Stimulated activated naive CD4-positive, alpha-beta T cell treated with Interleukin-2 at 50 U/mL for 16 hours (primary cell): ENCODE measurements at regions not wholly inside any gene's neighbourhood (a gene's known extent, or its start where the extent isn't known, plus 50 kb on each side); places are given as distances from the start of the nearest gene placed in this dataset.
"Not testable (repeated sequence)": the region's sequence is repeated elsewhere in the genome, so short reads cannot be mapped to it uniquely, and the experiment has no call there.

Experiments used
- DNase-seq: peaks from one replicate; lab custom pipeline; 2025; lab: John Stamatoyannopoulos, UW

DNA sequence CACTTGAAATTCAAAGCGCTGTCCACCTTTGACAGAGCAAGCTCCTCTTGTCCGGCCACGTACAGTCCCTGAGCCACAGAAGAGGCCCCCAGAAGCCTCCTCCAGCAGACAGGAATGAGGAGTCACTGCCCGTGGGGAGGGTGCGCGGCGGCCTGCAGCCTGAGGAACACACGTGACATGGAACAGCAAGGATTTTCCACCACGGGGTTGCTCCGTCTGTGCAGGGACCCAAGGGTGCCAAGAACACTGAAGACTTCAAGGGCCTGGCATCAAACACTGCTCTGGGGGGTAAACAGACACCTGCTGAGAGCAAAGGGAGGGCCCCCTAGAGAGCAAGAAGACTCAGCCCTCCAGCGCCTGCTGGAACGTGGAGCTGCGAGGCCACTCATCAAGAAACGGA is 237.9 kb upstream of the SGCG start:
- not testable (repeated sequence) for DNase-seq

DNA sequence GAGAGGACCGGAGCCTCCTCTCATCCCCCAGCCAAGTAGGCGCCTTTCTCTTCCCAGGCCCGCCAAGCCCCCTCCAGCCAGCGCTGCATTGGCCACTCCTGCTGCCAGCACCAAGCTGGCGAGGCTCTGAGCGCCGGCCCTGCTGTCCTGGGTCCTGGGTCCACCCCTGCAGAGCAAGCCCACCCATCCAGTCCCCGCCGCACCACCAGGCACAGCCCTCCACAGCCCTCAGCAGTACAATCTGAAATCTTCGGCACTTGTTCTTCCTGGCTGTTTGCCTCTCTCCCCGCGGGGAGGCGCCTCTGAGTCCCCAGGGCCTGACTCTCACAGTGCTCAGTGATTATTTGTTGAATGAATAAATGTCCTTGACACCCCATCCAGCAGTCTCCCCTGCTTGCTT is 236.4 kb upstream of the SGCG start:
- DNase-seq = no peak

DNA sequence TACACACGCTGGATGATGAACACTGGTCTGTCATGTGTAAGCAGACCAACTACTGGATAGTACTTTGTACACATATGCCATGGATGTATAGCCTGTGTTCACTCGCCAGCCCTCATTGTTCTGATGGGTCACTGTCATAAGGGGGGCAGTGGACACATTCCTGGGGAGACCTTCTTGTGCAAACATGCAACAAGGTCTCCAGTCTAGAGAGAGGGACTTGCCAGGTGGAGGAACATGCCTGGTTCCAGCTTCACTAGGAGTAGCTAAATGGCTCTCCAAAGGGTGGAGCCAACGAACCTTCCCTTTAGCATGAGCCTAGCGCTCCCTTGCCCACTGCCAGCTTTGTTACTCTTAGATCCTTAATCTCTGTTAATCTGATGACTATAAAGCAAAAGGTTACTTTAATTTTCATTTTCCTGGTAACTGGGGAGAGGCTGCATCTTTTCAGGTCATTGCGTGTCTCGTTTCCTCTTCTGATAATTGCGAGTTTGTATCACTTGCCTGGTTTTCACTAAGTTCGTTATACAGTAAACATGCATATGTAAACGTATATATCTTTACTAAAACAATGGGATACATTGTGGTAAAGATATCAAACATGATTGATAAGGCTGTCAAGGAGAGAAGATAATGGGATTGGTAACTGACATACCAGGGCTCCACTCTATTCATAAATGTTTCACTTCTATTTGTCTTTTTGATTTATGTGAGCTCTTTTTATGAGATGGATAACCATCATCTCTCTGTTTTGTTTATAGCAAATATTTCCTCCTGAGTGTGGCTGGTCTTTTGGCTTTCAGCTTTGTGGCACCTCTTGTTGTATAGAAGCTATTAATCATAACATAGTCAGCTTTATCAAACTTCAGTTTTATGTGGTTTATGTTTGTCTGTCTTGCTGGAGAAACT is 235.2 kb upstream of the SGCG start:
- DNase-seq = no peak

DNA sequence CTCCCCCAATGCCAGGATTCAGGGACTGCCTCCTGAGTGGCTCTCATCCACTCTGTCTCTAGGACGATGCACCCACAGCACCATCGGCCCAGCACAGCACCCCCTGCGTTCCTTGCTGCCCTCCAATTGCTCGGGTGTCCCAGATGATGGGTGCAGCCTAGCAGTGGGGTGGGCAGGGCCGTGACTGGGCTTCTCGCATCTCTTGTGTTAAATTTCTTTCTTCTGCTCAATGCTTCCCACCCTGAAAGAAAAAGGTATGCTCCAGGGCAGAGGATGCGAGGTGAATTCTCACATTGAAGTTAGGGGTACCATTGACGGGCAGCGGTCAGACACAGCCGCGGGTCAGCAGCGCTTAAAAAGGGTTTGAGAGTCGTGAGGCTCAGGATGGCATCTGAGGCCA is 232.4 kb upstream of the SGCG start:
- DNase-seq = no peak

DNA sequence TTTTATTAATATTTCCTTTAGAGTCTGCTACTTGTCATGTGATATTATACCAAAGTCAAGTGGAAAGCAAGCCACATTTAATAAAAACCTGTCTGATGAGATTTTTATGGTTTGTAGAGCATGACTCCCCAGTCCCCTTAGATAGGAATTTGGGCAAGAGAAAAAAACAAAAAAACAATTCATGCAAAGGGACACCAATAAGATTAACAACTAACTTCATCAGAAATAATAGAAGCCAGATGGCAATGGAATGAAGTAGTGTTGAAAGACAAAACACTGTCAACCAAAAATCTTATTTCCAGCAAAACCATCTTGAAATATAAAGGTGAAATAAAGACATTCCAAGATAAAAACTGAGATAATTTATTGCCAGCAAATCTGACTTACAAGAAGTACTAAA is 228.8 kb upstream of the SGCG start:
- not testable (repeated sequence) for DNase-seq

DNA sequence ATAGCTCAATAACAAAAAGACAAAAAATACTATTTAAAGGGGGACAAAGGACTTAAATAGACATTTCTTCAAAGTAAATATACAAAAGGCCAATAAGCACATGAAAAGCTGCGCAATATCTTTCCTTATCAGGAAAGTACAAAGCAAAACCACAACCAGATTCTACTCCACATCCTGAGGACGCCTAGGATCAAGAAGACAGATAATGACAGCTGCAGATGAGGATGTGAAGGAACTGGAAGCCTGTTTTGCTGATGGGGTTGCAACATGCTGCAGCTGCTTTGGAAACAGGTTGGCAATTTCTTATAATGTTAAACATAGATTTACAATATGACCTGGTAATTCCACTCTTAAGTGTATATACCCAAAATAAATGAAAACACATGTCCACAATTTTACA is 225.6 kb upstream of the SGCG start:
- not testable (repeated sequence) for DNase-seq

DNA sequence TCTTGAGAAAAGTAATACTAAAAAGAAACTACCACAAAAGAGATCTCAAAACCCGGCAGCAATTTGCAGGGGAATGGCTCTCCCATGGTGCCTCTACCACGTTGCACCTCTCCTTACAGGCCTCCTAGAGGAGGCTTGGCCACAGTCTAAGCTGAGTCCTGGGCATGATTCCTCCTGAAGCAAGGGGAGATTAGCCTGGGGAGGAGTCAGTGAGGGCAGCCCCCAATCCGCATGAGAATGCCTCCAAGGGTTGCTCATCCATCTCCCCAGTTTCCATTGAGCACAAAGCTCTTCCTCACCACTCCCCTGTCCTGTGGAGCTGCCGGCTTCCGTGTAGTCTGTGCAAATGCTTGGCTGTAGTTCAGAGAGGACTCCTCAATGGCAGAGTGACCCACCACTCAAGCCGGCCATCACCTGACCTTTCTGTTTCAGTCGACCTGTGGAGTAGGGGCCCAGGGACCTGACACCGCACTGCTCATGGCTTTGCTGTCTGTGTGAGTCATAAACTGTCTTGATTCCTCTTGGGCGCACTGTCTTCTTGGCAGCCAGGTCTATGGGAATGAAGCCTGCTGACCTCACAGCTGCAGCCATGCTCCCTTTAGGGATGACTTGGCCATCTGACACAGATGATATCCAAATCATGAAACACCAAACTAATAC is 224.2 kb upstream of the SGCG start:
- DNase-seq = not testable (repeated sequence)

DNA sequence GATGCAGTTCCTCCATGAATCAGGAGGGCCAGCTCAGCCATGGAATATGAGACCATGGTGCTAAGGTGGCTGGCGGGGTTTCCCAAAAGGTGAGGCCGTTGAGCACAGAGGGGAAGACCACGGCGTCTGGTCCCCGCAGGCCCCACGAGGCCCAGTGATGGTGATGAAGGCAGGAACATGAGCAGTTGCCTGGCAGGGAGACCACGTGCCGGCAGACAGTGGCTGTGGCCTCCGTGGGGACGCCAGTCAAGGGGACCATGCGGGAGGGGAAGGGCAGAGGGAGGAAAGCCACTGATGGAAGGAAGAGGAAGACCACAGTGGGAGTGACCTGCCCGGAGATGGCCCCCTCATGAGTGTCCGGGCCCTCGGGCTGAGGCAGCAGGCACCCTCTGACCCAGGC is 220.9 kb upstream of the SGCG start:
- DNase-seq = not testable (repeated sequence)

DNA sequence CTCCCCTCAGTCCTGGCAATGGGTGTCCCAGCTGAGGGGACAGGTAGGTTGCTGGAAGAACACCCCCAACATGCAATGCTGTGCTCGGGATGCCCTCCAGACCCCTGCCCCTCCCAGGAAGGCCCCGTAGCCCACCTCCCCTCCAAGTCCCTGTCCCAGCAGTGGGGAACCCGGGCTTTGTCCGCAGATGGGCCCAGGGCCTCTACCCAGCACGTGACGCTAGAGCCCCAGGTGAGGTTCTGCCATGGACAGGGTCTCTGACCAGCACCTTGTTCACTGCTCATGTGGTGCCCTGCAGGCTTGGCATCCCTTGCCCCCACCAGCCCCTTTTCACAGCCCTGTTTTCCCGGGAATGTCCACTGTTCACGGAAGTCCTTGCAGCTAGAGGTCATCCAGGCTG is 220.0 kb upstream of the SGCG start:
- no peak for DNase-seq

DNA sequence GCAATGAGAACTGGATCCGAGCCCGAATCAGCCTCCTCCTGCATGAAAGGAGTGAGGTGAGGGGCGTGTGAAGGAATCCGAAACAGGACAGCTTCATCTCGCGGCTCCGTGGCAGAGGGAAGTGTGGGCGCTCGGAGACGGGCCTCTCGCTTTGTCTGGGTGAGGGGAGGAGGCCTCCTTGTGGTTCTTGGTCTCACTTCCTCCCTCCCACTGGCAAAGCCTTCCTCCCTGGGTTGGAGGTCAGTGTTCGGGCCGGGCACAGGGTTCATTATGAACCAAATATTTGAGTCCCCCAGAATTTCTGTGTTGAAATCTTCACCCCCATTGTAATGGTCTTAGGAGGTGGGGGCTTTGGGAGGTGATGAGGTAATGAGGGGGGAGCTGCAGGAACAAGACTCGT is 219.4 kb upstream of the SGCG start:
- DNase-seq = not testable (repeated sequence)

DNA sequence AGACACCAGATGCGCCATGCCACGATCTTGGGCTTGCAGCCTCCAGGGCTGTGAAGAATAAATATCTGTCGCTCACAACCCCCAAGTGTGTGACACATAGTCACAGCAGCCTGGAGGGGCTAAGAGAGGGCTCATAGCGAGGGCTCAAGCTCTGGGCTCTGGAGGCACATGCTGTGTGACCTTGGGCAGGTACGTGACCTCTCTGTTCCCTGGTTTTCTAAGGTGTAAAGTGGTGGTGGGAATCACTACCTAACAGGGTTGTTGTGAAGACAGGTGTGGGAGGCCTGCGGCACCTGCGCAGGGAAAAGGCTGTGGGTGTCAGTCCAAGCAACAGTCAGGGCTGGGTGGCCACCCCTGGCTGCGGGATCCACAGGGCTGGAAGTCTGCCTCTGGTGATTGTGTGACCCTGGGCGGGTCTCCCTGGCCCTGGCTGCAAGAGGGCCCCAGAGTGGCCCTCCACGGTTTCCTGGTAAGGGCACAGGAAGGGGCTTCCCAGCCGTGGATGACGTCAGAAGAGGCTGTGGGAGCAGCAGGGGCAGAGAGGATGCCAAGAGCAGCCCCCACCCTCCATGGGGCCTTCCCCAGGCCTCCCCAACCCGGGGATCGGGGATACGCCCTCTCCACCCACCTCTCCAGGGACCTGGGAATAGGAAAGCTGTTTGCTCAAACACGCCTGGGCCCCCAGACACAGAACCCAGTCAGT is 218.8 kb upstream of the SGCG start:
- no peak for DNase-seq

DNA sequence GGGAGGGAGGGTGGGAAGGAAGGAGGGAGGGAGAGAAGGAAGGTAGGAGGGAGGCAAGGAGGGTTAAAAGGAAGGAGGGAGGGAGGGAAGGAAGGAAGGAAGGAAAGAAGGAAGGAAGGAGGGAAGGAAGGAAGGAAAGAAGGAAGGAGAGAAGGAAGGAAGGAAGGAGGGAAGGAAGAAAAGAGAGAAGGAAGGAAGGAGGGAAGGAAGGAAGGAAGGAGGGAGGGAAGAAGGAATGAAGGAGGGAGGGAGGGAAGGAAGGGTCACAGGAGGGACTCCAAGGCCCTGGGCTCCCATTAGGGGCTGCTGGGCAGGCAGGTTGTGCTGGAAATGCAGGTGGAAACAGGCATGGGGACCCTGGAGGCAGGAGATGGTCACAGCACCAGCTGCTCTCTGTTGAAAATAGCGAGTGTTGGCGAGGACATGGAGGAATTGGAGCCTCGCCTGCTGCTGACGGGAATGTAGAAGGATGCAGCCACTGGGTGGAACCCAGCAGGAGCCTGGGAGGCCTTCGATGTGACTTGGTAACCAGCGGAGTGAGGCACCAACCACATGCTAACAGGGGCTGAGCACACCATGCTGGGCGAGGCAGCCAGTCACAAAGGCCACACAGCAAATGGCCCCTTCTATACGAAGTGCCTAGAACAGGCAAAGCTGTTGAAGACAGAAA is 217.3 kb upstream of the SGCG start:
- DNase-seq = not testable (repeated sequence)

DNA sequence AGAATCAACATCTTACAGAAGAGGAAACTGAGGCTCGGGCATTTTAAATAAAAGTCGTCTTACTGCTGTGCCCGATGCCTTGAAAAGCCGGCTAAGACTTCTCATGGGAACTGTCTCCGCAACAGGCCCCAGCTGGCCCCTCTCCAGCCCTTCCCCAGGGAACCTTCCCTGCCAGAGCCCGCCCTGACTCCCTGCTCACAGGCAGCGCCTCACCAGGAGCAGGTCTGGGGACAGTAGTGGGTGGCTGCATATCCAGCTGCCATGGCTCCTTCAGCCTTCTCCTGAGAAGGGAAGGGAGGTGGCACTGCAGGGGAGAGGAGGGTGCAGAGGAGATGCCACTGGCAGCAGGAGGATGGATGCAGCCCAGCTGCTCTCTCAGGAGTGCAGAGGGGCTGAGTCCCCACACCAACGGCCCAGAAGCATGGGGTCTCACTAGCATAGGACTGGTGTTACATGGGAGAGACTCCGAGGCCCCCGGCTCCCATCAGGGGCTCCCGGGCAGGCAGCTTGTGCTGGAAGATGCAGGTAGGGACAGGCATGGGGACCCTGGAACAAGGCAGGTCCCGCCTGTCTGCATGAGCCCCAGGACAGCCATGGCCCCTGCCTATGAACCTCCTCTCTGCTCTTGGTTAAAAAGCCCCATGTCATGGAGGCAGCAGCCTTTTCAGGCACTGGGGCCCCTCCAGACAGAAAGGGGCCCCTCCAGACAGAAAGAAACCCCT is 216.4 kb upstream of the SGCG start:
- DNase-seq = no peak

DNA sequence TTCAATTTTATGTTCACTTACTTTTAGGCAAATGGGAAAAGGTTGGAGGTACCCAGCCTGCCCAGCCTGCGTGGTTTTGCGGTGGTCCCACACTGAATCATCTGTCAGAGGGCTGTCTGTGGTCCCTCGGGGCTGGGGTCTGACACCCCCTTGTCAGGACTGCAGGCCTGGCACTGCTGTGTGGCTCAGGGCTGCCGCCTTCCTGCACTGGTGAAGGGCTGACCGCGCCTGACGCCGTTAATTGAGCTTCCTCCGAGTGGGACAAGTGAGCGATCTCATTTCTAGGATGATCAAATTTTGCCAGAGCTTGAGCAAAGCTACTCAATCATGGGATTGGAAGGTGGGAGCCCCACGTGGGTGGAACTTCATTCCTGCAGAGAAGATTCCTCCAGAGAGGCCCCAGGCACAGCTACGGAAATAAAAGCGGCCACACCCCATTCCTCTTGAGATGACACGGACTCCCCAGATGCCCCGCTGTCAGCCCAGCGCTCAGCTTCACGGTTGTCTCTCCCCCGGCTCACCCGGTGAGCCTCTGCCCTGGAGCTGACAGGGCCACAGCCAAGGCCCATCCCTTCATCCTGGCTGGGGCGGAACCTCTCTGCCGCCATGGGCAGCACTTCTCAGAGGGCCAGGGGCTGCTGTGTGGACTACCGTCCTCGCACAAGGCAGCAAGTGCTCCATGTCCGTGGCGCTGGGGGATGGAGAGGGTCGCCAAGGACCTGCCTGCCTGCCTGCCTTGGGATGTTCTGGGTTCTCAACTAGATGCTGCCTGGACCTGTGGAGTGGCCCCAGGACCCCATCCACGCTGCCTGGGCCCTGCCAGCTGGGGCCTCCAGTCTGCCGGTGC is 215.5 kb upstream of the SGCG start:
- not testable (repeated sequence) for DNase-seq

DNA sequence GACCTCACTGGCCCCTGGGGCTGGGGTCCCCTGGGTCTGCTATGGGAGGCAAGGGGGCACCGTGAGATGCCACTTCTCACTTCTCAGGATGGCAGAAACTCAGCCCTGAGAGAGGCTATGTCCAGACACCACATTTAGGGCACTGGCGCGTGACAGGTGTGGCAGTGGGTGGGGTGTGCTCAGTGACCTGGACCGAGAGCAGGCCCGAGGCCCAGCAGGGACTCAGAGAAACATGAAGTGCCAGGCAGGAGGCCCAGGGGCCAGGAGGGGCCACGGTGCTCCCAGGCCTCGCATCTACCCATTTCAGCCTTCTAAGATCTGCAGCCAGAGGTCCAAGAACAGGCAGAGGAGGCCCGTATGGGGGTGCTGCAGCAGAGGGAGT is 214.9 kb upstream of the SGCG start:
- not testable (repeated sequence) for DNase-seq

DNA sequence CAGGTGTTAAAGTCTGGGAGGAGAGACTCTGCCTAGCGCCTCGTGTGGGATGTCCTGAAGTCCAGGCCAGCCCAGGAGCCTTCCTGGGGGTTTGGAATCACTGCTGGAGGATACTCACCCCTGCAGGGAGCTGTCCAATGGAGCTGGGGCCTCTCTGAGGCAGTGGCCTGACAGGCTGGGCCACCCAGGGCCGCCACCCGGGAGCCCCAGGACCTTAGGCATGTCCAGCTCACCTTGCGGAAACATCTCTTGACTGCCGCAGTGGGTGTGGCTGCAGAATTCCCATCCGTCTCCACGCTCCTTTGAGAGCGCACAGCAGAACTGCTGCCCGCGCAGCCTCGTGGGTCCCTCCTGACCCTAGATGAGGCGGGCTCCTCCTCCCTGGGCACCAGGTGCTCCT is 214.0 kb upstream of the SGCG start:
- DNase-seq = not testable (repeated sequence)

DNA sequence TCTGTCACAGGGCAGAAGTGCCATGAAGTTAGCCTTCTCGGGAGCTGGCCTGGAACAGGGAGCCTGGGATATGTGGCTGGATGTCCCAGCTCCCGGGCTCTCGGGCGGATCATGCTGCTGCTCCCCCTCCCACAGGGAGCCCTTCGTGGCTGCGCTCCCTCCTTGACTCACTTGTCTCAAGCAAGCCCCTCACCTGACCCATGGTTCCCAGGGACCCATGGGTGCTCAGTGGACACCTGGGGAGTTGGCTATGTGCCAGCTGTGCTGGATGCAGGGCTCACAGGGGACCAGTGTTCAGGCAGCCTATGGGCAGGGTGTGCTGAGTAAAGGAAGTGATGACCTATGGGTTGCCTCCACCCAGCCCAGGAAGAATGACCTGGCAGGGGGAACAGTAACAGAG is 213.1 kb upstream of the SGCG start:
- no peak for DNase-seq

DNA sequence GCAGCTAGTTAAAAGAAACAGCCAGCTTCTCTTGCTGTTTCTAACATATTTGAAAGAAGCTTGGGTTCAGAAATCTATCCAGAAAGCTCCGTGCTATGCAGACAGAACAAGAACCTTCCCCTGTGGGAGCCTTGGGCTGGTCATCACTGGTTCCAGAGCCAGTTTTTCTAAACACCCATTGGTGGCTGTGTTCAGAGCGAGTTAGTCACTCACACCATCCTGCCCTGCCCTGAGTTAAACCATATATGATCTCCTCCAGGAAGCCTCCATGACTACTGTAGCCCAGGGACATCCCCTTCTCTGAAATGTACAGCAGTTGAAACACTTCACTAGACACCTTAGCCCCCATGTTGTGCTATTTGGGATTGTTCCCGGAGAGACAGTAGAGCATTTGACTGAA is 200.8 kb upstream of the SGCG start:
- no peak for DNase-seq

DNA sequence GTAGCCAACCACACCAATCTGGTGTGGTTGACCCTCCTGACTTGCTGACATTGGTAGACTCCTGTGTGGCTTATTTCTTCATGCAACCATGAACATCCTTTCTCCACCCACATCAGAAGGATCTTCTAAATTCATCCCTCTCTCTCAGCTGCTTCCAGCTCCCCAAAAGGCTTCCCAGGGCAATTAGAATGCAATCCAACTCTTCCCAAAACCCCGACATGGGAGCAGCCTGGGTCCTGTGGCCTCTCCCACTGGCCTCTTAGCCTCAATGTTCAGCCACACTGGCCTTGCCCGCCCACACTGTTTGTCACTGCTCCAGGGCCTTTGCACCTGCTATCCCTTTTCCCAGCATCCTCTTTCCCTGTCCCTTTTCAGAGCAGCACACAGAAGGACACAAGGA is 199.8 kb upstream of the SGCG start:
- no peak for DNase-seq

DNA sequence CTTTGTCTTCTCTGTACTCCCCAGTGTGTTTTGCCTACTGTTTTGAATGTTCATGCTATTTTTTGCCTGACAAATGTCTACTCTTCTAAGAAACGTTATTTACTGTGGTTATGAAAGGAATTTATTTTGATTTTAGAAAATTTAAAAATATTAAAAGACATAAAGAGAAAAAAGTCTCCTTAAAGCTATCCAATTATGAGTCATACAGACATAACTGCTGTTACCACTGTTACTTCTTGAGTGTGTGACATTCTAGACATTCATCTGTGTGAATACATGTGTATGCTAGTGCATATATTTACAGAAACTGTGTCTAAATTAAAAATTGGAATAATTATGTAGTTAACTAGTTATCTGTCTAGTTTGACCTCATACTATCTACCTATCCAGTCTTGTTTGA is 187.6 kb upstream of the SGCG start:
- DNase-seq = no peak

DNA sequence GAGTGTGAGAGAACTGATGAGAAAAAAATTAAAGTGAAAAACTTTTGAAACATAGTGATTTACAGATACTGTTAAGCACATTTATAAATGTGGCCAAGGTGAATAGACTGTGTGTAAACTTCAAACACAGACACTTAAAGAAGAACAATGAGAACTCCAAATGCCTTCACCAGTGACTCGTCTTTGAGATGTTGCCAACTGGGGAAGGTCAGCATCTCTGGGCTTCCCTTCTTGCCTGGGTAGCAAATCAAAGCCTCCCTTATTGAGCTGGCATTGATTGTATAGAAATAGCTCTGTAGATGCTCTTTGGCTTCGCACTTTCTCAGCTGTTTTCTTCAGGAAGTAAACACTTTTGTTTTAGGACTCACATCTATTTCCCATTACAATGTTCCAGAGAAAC is 177.3 kb upstream of the SGCG start:
- no peak for DNase-seq
